IPS-18a (cell line): ENCODE measurements at regions not wholly inside any gene's neighbourhood (a gene's known extent, or its start where the extent isn't known, plus 50 kb on each side); places are given as distances from the start of the nearest gene placed in this dataset.
"Not testable (repeated sequence)": the region's sequence is repeated elsewhere in the genome, so short reads cannot be mapped to it uniquely, and the experiment has no call there.

Source experiments
- H3K27ac ChIP-seq: one replicate; pipeline ENCODE4 v1.5.1; 2013; ENCODE audit warnings: low read length
- H3K27me3 ChIP-seq: one replicate; pipeline ENCODE4 v1.6.1; 2013; ENCODE audit warnings: mild to moderate bottlenecking, low read length; ENCODE audit not compliant: control insufficient read depth, insufficient read depth
- H3K36me3 ChIP-seq: one replicate; pipeline ENCODE4 v1.6.1; 2013; ENCODE audit warnings: low read depth, low read length; ENCODE audit not compliant: control insufficient read depth
- H3K4me1 ChIP-seq: one replicate; pipeline ENCODE4 v1.6.1; 2013; ENCODE audit warnings: low read depth, low read length; ENCODE audit not compliant: control insufficient read depth
- H3K4me3 ChIP-seq: one replicate; pipeline ENCODE4 v1.5.1; 2013; ENCODE audit warnings: low read length
- H3K9ac ChIP-seq: one replicate; pipeline ENCODE4 v1.6.1; 2013; ENCODE audit warnings: mild to moderate bottlenecking, low read length, moderate library complexity
- H3K9me3 ChIP-seq: one replicate; pipeline ENCODE4 v1.6.1; 2013; ENCODE audit warnings: low read depth, low read length; ENCODE audit not compliant: control insufficient read depth

GRCh38 chr7:125830743-125831142 is 901.1 kb upstream of the POT1 start:
- Histone ChIP-seq H3K27me3 (no peaks in the 10 kb centered on the region), H3K27ac (no peak overlapping the region), H3K9ac (no peak overlapping the region), H3K9me3 (no peaks in the 10 kb centered on the region), H3K4me1 (no peaks in the 10 kb centered on the region), H3K36me3 (no peaks in the 10 kb centered on the region), H3K4me3 (no peak overlapping the region)

- Histone ChIP-seq H3K9ac (no peak overlapping the region), H3K36me3 (no peaks in the 10 kb centered on the region), H3K4me3 (no peak overlapping the region), H3K4me1 (no peaks in the 10 kb centered on the region), H3K27ac (no peak overlapping the region), H3K27me3 (no peaks in the 10 kb centered on the region), H3K9me3 (no peaks in the 10 kb centered on the region)
Observed at GRCh38 chr7:125828153-125828700, 898.6 kb upstream of the POT1 start.

GRCh38 chr7:125823538-125823937 is 893.9 kb upstream of the POT1 start:
- Histone ChIP-seq H3K36me3 (no peaks in the 10 kb centered on the region), H3K27ac (no peak overlapping the region), H3K9me3 (no peaks in the 10 kb centered on the region), H3K27me3 (no peaks in the 10 kb centered on the region), H3K4me1 (no peaks in the 10 kb centered on the region), H3K4me3 (no peak overlapping the region), H3K9ac (no peak overlapping the region)

- H3K27ac ChIP-seq: no peak overlapping the region
- H3K9ac ChIP-seq: no peak overlapping the region
- no peaks in the 10 kb centered on the region for H3K9me3 ChIP-seq
- no peaks in the 10 kb centered on the region for H3K27me3 ChIP-seq
- no peaks in the 10 kb centered on the region for H3K36me3 ChIP-seq
- H3K4me1 ChIP-seq: no peaks in the 10 kb centered on the region
- no peak overlapping the region for H3K4me3 ChIP-seq
Observed at GRCh38 chr7:125820495-125820894, 890.9 kb upstream of the POT1 start.

- Histone ChIP-seq H3K4me1 (no peaks in the 10 kb centered on the region), H3K9ac (no peak overlapping the region), H3K4me3 (no peak overlapping the region), H3K9me3 (no peaks in the 10 kb centered on the region), H3K27me3 (no peaks in the 10 kb centered on the region), H3K27ac (no peak overlapping the region), H3K36me3 (no peaks in the 10 kb centered on the region)
Observed at GRCh38 chr7:125814100-125814499, 884.5 kb upstream of the POT1 start.

- H3K4me3 ChIP-seq: not testable (repeated sequence)
Observed at GRCh38 chr7:125806491-125806890, 876.9 kb upstream of the POT1 start.

GRCh38 chr7:125804273-125804672 is 874.6 kb upstream of the POT1 start:
- Histone ChIP-seq H3K27ac (no peak overlapping the region), H3K9ac (no peak overlapping the region), H3K36me3 (no peaks in the 10 kb centered on the region), H3K4me3 (no peak overlapping the region), H3K4me1 (no peaks in the 10 kb centered on the region), H3K27me3 (no peaks in the 10 kb centered on the region), H3K9me3 (no peaks in the 10 kb centered on the region)

More at GRCh38 chr7:125806491-125806890, 876.9 kb upstream of the POT1 start:
- H3K9me3 ChIP-seq, H3K9ac ChIP-seq, H3K27ac ChIP-seq, H3K36me3 ChIP-seq, H3K4me1 ChIP-seq, H3K27me3 ChIP-seq: not testable (repeated sequence)

GRCh38 chr7:125780153-125780552 is 850.5 kb upstream of the POT1 start:
- H3K36me3 ChIP-seq: no peaks in the 10 kb centered on the region
- H3K4me3 ChIP-seq: no peak overlapping the region
- H3K9me3 ChIP-seq: no peaks in the 10 kb centered on the region
- H3K9ac ChIP-seq: no peak overlapping the region
- no peak overlapping the region for H3K27ac ChIP-seq
- no peaks in the 10 kb centered on the region for H3K27me3 ChIP-seq
- H3K4me1 ChIP-seq: no peaks in the 10 kb centered on the region

- H3K9ac ChIP-seq: no peak overlapping the region
- H3K9me3 ChIP-seq: no peaks in the 10 kb centered on the region
- no peaks in the 10 kb centered on the region for H3K36me3 ChIP-seq
- no peak overlapping the region for H3K27ac ChIP-seq
- H3K27me3 ChIP-seq: no peaks in the 10 kb centered on the region
- H3K4me3 ChIP-seq: no peak overlapping the region
- H3K4me1 ChIP-seq: no peaks in the 10 kb centered on the region
Observed at GRCh38 chr7:125775317-125775716, 845.7 kb upstream of the POT1 start.

GRCh38 chr7:125773113-125773785 is 843.6 kb upstream of the POT1 start:
- Histone ChIP-seq H3K4me1 (no peaks in the 10 kb centered on the region), H3K27me3 (no peaks in the 10 kb centered on the region), H3K9me3 (no peaks in the 10 kb centered on the region), H3K27ac (no peak overlapping the region), H3K9ac (no peak overlapping the region), H3K4me3 (no peak overlapping the region), H3K36me3 (no peaks in the 10 kb centered on the region)

- no peak overlapping the region for H3K9ac ChIP-seq
- H3K27ac ChIP-seq: no peak overlapping the region
- no peaks in the 10 kb centered on the region for H3K27me3 ChIP-seq
- no peak overlapping the region for H3K4me3 ChIP-seq
- no peaks in the 10 kb centered on the region for H3K9me3 ChIP-seq
- no peaks in the 10 kb centered on the region for H3K4me1 ChIP-seq
- H3K36me3 ChIP-seq: no peaks in the 10 kb centered on the region
Observed at GRCh38 chr7:125747966-125748365, 818.3 kb upstream of the POT1 start.

- Histone ChIP-seq H3K36me3 (no peaks in the 10 kb centered on the region), H3K27ac (no peak overlapping the region), H3K27me3 (no peaks in the 10 kb centered on the region), H3K4me1 (no peaks in the 10 kb centered on the region), H3K9me3 (no peaks in the 10 kb centered on the region), H3K9ac (no peak overlapping the region), H3K4me3 (no peak overlapping the region)
Observed at GRCh38 chr7:125746510-125746909, 816.9 kb upstream of the POT1 start.
